Activated naive CD4-positive, alpha-beta T cell treated with anti-CD3 and anti-CD28 coated beads, Interleukin-2, amount 50 U/mL, for 72 hours (primary cell): ENCODE measurements at regions not wholly inside any gene's neighbourhood (a gene's known extent, or its start where the extent isn't known, plus 50 kb on each side); places are given as distances from the start of the nearest gene placed in this dataset.

ENCODE experiments used
- ATAC-seq, 2 donors: fragments of 150-1000 bp; cut with Tn5 transposase; 2 replicates each; pipeline ENCODE4 v1.10.0; 2021; ENCODE audit warnings: mild to moderate bottlenecking in 2 of 2, moderate library complexity in 2 of 2
- DNase-seq, 2 donors: peaks; one replicate each; pipeline ENCODE4 v3.0.0; 2021 to 2022; ENCODE audit warnings: low spot score in 2 of 2
- H3K27ac Mint-ChIP-seq, 2 donors: one replicate each; pipeline ENCODE4 v1.8.0; 2022; ENCODE audit warnings: mild to moderate bottlenecking in 2 of 2, mixed read lengths in 2 of 2
- H3K36me3 Mint-ChIP-seq, 2 donors: one replicate each; pipeline ENCODE4 v1.8.0; 2022; ENCODE audit warnings: mixed read lengths in 2 of 2
- H3K9me3 Mint-ChIP-seq, 2 donors: one replicate each; pipeline ENCODE4 v1.8.0; 2022; ENCODE audit warnings: mixed read lengths in 2 of 2

DNA sequence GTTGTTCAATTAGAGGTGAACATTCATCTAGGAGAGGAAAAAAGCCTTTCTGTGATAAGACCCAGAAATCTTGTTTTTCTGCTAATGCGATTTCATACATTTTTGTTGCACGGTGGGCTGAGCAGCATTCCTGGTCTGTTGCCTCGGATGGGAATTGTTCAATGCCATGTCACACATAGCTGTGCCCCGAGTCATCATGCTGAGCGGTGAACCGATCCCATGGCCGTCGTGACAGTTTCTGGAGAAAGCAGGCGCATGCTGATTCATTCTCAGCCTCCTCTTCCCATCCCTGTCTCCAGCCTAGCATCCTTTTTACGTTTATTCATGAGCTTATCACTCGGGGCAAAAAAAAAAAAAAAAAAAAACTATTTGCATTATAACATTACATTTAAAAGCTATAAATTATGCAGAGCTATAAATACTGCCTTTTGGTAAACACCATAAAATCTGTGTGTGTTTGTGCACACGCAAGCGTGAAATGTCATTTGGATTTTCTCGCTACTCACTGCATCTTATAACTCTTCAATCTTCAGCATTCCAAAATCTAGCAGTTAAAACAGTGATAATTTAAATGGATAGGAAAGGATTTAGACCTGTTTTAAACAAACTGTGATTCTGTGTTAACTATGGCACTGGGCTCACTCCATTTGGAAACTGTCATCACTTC lies 58.9 kb upstream of the IFNGR1 start:
- DNase-seq (no peak), ATAC-seq (no peak)
- Mint-ChIP-seq H3K9me3 (no peaks in the 10 kb centered on the region), H3K27ac (no peak overlapping the region), H3K36me3 (peaks cover 0 to 7% of the 10 kb centered on the region in 2 donors)

DNA sequence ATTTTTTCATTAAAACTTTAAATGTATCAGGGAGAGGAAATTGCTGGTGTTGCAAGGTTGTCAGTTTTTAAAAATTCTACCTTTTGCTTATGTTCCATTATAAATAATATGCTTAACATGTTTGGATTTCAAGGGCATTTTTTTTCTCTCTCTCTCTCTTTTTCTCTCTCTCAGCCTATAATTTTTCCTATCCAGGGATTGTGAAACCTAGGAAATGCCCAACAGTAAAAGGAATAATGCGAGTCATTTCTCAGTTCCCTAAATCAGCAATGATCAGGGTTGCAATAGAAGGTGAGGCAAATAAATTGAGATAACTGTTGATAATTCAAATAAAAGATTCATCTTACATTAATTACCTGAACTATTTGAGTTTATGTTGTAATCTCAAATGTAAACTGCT lies 53.2 kb upstream of the IFNGR1 start:
- ATAC-seq, result no peak
- Mint-ChIP-seq H3K27ac (no peak overlapping the region), H3K9me3 (no peaks in the 10 kb centered on the region), H3K36me3 (no peaks in the 10 kb centered on the region)
- no peak for DNase-seq

DNA sequence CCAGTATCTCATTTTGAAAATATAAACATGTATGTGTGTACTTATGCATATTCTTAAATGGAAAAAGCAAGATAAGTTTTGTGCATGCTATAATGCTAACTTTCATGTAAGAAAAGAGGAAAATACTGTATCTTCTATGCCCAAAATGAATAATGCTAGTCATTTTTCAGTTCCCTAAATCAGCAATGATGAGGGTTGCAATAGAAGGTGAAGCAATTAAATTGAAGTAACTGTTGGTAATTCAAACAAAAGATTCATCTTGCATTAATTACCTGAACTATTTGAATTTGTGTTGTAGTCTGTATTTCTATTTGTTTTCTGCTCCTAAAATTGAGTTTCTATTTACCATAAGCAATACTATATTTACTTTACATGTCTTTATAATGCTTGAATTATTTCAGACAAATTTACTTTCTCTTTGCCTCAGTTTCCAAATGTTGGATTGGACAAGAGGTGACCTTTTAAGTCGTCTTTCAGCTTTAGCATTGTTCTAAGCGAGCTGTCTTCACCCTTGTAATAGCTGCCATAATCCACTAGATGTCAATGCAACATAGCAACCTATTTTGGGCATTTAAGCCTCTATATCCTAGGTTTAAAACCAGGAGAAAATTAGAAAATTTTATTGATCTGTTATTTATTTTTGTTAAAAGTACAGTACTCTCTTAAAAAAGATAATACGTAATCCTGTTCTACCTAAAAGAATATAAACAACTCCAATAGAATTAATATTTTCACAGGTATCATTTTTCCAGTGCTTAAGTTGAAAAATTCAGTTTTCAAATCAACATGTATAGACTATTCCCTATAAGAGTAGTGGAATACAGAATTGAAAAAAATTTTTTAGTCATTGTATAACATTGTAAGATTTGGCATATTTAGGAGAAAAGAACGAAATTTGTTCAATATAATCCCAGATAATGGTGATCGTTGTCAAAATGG lies 52.3 kb upstream of the IFNGR1 start:
- H3K36me3 Mint-ChIP-seq, result no peaks in the 10 kb centered on the region

DNA sequence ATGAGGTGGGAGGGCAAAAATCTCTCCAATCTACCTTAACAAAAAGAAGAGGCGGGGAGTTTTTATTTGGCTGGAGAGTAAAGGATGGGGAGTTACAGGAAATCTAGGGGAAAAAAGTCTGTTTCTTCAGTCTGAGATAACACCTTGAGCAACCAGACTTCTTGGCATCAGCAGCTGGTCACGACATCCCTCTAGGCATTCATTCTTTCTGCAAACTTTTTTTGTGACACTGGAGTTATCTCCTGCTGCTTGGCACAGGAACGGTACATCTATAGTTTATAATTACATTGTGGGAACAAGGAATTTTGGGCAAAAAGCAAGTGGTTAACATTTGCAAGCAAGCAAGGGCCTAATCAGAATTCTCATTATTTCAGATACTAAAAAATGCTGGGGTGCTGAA lies 50.6 kb upstream of the IFNGR1 start:
- DNase-seq (no peak), ATAC-seq (no peak)
- H3K27ac Mint-ChIP-seq, result no peak overlapping the region
- no peaks in the 10 kb centered on the region for H3K9me3 Mint-ChIP-seq
- H3K36me3 Mint-ChIP-seq, result no peaks in the 10 kb centered on the region

More for the DNA sequence above, 52.3 kb upstream of the IFNGR1 start:
- DNase-seq (no peak), ATAC-seq (no peak)
- H3K27ac Mint-ChIP-seq, result no peak overlapping the region
- no peaks in the 10 kb centered on the region for H3K9me3 Mint-ChIP-seq

DNA sequence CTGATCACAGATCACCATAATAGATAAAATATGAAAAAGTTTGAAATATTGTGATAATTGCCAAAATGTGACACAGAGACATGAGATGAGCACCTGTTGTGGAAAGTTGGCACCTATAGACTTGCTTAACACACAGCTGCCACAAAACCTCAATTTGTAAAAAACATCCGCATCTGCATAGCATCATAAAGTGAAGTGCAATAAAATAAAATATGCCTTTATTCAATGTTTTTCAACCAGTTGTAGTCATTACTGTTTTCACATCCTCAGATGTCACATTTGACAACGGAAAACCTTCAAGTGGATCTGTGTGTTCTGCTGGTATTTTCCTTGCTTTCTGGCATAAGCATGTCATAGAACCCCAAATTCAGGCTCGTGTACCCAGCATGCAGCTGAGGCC lies 50.2 kb upstream of the IFNGR1 start:
- ATAC-seq, result peak in 1 of 2 donors; percentile 16
- Mint-ChIP-seq H3K9me3 (no peaks in the 10 kb centered on the region), H3K27ac (no peak overlapping the region), H3K36me3 (no peaks in the 10 kb centered on the region)
- no peak for DNase-seq
